Muscle of leg (tissue), 3 donors: ENCODE measurements at regions not wholly inside any gene's neighbourhood (a gene's known extent, or its start where the extent isn't known, plus 50 kb on each side); places are given as distances from the start of the nearest gene placed in this dataset.

ENCODE experiments used
- DNase-seq: peaks from one replicate; pipeline ENCODE4 v3.0.0; 2013
- H3K27ac ChIP-seq: one replicate; pipeline ENCODE4 v1.5.1; 2013; ENCODE audit warnings: mild to moderate bottlenecking, low read length, control low read depth
- H3K27me3 ChIP-seq: one replicate; pipeline ENCODE4 v1.6.1; 2013; ENCODE audit warnings: low read length; ENCODE audit not compliant: control insufficient read depth, insufficient read depth
- H3K36me3 ChIP-seq: one replicate; pipeline ENCODE4 v1.6.1; 2013; ENCODE audit warnings: low read length; ENCODE audit not compliant: control insufficient read depth, insufficient read depth
- H3K4me1 ChIP-seq: one replicate; pipeline ENCODE4 v1.6.1; 2013; ENCODE audit warnings: low read length; ENCODE audit not compliant: control insufficient read depth, insufficient read depth
- H3K4me3 ChIP-seq: one replicate; pipeline ENCODE4 v1.5.1; 2013; ENCODE audit warnings: low read length, control low read depth
- H3K9me3 ChIP-seq: replicated peaks from 2 replicates; pipeline ENCODE4 v1.6.1; 2013; ENCODE audit warnings: low read depth, low read length; ENCODE audit not compliant: control insufficient read depth
- WGBS: methylation state at CpG from one replicate; pipeline ENCODE4 v1.1.5; 2013; ENCODE audit warnings: missing lambda C conversion rate; ENCODE audit not compliant: insufficient coverage; 5-methylcytosine and 5-hydroxymethylcytosine counted together

- Histone ChIP-seq H3K4me3 (no peak overlapping the region), H3K4me1 (peaks cover 16% of the 10 kb centered on the region), H3K36me3 (no peaks in the 10 kb centered on the region), H3K9me3 (no peaks in the 10 kb centered on the region), H3K27me3 (no peaks in the 10 kb centered on the region), H3K27ac (no peak overlapping the region)
- peak; percentile 69 for DNase-seq
- WGBS: 83% methylated on average over 1 of the region's 2 CpGs
Observed at GRCh38 chr7:69176841-69177240, 421.4 kb upstream of the AUTS2 start.

- peaks cover 16% of the 10 kb centered on the region for H3K4me1 ChIP-seq
- no peaks in the 10 kb centered on the region for H3K9me3 ChIP-seq
- no peaks in the 10 kb centered on the region for H3K36me3 ChIP-seq
- no peak overlapping the region for H3K4me3 ChIP-seq
- no peak overlapping the region for H3K27ac ChIP-seq
- no peaks in the 10 kb centered on the region for H3K27me3 ChIP-seq
- WGBS: no CpG with 5 or more reads among the region's 5 CpGs
- peak; percentile 73 for DNase-seq
Observed at GRCh38 chr7:69177461-69177861, 420.8 kb upstream of the AUTS2 start.

- Histone ChIP-seq H3K27ac (no peak overlapping the region), H3K4me3 (no peak overlapping the region), H3K27me3 (no peaks in the 10 kb centered on the region), H3K9me3 (no peaks in the 10 kb centered on the region), H3K36me3 (no peaks in the 10 kb centered on the region), H3K4me1 (peaks cover 16% of the 10 kb centered on the region)
- WGBS: 20% methylated on average over 1 of the region's 9 CpGs
- peak; percentile 74 for DNase-seq
Observed at GRCh38 chr7:69177941-69178494, 420.3 kb upstream of the AUTS2 start.

- no peak overlapping the region for H3K4me3 ChIP-seq
- no CpG with 5 or more reads among the region's 1 CpG for WGBS
Observed at GRCh38 chr7:69180662-69181061, 417.6 kb upstream of the AUTS2 start.

GRCh38 chr7:69182596-69183467 is 415.4 kb upstream of the AUTS2 start:
- no peaks in the 10 kb centered on the region for H3K36me3 ChIP-seq
- no peak overlapping the region for H3K4me3 ChIP-seq
- peak; percentile 33 for DNase-seq
- H3K27ac ChIP-seq: peak overlapping the region; percentile 4
- no peaks in the 10 kb centered on the region for H3K27me3 ChIP-seq
- H3K9me3 ChIP-seq: no peaks in the 10 kb centered on the region
- 67% methylated on average over 1 of the region's 6 CpGs for WGBS
- peaks cover 3% of the 10 kb centered on the region for H3K4me1 ChIP-seq

More at GRCh38 chr7:69180662-69181061, 417.6 kb upstream of the AUTS2 start:
- Histone ChIP-seq H3K4me1 (peaks cover 7% of the 10 kb centered on the region), H3K36me3 (no peaks in the 10 kb centered on the region), H3K27ac (no peak overlapping the region), H3K9me3 (no peaks in the 10 kb centered on the region), H3K27me3 (no peaks in the 10 kb centered on the region)
- DNase-seq: no peak

GRCh38 chr7:69184339-69184738 is 413.9 kb upstream of the AUTS2 start:
- H3K27me3 ChIP-seq: no peaks in the 10 kb centered on the region
- no peak overlapping the region for H3K27ac ChIP-seq
- 28% methylated on average over 3 of the region's 5 CpGs for WGBS
- H3K36me3 ChIP-seq: no peaks in the 10 kb centered on the region
- H3K9me3 ChIP-seq: no peaks in the 10 kb centered on the region
- H3K4me1 ChIP-seq: no peaks in the 10 kb centered on the region
- no peak overlapping the region for H3K4me3 ChIP-seq
- DNase-seq: peak; percentile 52

- H3K27ac ChIP-seq: no peak overlapping the region
- no peak for DNase-seq
- no peaks in the 10 kb centered on the region for H3K9me3 ChIP-seq
- H3K27me3 ChIP-seq: no peaks in the 10 kb centered on the region
- H3K4me3 ChIP-seq: no peak overlapping the region
- WGBS: 96% methylated on average over 4 of the region's 5 CpGs
- H3K36me3 ChIP-seq: no peaks in the 10 kb centered on the region
- no peaks in the 10 kb centered on the region for H3K4me1 ChIP-seq
Observed at GRCh38 chr7:69185170-69185569, 413.1 kb upstream of the AUTS2 start.

- H3K9me3 ChIP-seq: no peaks in the 10 kb centered on the region
- H3K4me3 ChIP-seq: no peak overlapping the region
- H3K27ac ChIP-seq: no peak overlapping the region
- no peaks in the 10 kb centered on the region for H3K36me3 ChIP-seq
- no peaks in the 10 kb centered on the region for H3K27me3 ChIP-seq
- peaks cover 5% of the 10 kb centered on the region for H3K4me1 ChIP-seq
- no peak for DNase-seq
- no CpG with 5 or more reads among the region's 5 CpGs for WGBS
Observed at GRCh38 chr7:69186974-69187373, 411.3 kb upstream of the AUTS2 start.

- Histone ChIP-seq H3K4me1 (peaks cover 5% of the 10 kb centered on the region), H3K27me3 (peaks cover 2% of the 10 kb centered on the region), H3K36me3 (no peaks in the 10 kb centered on the region), H3K9me3 (no peaks in the 10 kb centered on the region), H3K4me3 (no peak overlapping the region), H3K27ac (no peak overlapping the region)
- no peak for DNase-seq
- no CpG with 5 or more reads among the region's 5 CpGs for WGBS
Observed at GRCh38 chr7:69187824-69188333, 410.4 kb upstream of the AUTS2 start.

GRCh38 chr7:69189406-69189805 is 408.9 kb upstream of the AUTS2 start:
- 100% methylated on average over 1 of the region's 3 CpGs for WGBS
- no peaks in the 10 kb centered on the region for H3K36me3 ChIP-seq
- peaks cover 2% of the 10 kb centered on the region for H3K27me3 ChIP-seq
- no peaks in the 10 kb centered on the region for H3K9me3 ChIP-seq
- peaks cover 5% of the 10 kb centered on the region for H3K4me1 ChIP-seq
- DNase-seq: no peak
- no peak overlapping the region for H3K27ac ChIP-seq
- H3K4me3 ChIP-seq: no peak overlapping the region
